HG02870 (cell line): ENCODE measurements at regions not wholly inside any gene's neighbourhood (a gene's known extent, or its start where the extent isn't known, plus 50 kb on each side); places are given as distances from the start of the nearest gene placed in this dataset.
"Not testable (repeated sequence)": the region's sequence is repeated elsewhere in the genome, so short reads cannot be mapped to it uniquely, and the experiment has no call there.

Experiments
- ATAC-seq: cut with Tn5 transposase; IDR thresholded peaks from one replicate; pipeline ENCODE4 v1.9.1; 2021; ENCODE audit warnings: mild to moderate bottlenecking, moderate library complexity; ENCODE audit not compliant: unreplicated experiment

- ATAC-seq, result no peak
Measured at GRCh38 chr4:117893207-117893606, 141.1 kb upstream of the NDST3 start.

DNA sequence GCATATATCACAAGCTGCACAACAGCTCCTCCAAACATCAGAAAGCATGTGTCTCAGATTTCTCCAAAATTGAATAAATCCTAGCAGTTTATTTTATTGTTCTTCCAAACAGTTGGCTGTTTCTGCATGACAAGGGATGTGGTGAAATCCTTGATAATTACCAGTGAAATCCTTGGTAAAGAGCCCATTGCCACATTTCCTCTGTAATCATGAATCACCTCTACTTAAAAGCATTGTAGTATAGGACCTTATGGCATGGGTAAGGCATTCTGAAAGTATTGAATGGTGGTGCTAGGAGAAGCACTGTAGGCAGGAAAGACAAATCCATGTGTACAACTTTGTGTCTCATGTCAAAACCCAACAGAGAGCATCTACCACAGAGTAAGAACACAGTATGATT, 135.8 kb upstream of the NDST3 start:
- no peak for ATAC-seq

- no peak for ATAC-seq
Measured at GRCh38 chr4:117900832-117901231, 133.5 kb upstream of the NDST3 start.

DNA sequence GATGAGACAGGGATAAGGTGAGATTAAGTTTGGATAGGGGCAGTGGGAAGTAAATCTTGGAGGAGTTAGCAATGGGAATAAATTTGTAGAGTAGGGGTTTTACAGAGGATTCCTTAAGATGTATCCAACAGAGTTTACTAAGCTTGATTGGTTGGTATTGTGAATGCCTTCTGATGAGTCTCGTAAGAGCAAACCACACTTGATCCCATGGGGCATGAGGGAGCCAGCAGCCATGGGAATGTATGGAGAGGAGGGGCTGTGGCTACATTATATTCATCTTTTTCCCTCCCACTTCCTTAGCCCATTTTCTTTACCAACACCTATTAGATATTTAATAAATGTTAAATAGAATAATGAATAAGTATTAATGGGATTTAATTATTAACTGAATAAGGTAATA, 126.6 kb upstream of the NDST3 start:
- ATAC-seq, result no peak

GRCh38 chr4:117908306-117909207, 125.7 kb upstream of the NDST3 start:
- ATAC-seq, result no peak

DNA sequence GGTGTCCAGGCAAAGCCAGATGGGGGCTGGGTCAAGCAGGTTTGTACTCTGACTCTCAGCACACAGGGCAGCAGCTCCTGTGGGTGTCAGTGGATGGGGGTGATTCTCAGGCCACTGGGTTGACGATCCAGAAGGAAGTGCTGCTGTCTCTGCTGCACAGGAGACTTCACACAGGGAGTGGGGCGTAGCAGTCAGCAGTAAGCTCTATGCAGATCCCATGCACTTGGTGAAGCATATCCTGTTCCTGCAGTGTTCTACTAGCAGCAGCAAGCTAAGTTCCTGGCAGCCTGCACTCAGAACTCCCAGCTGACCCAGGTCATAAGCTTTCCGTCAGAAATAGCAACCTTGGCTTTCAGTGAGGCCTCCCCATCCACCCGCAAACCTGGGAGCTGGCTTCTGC, 117.6 kb upstream of the NDST3 start:
- no peak for ATAC-seq

GRCh38 chr4:117922311-117922710, 112.0 kb upstream of the NDST3 start:
- not testable (repeated sequence) for ATAC-seq

DNA sequence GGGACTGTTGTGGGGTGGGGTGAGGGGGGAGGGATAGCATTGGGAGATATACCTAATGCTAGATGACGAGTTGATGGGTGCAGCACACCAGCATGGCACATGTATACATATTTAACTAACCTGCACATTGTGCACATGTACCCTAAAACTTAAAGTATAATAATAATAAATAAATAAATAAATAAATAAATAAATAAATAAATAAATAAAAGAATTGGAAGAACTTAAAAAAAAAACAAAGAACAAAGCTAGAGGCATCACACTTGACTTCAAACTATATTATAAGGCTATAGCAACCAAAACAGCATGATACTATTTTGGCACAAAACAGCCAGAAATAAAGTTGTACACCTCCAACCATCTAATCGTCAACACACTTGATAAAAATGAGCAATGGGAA, 106.5 kb upstream of the NDST3 start:
- ATAC-seq, result not testable (repeated sequence)

- no peak for ATAC-seq
Measured at GRCh38 chr4:117941611-117942010, 92.7 kb upstream of the NDST3 start.

- ATAC-seq, result no peak
Measured at GRCh38 chr4:117949621-117950020, 84.7 kb upstream of the NDST3 start.

DNA sequence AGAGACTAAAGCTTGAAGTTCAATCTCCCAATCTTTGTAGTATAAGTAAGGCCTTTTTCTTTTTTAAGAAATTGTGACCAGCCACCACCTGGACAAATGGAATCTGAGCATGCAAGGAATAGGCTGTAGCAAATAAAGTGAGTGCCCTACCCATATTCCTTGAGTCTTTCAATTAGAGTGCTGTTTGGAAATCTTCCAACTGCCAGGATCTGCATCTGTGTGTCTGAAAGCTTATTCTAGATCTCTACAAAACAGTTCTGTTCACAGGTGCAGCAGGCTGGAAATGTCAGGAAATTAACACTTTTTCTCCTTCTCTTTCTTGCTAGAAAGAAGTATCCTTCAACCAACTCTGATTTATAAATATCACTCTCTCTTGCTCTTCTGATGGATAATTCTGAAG, 76.7 kb upstream of the NDST3 start:
- ATAC-seq, result no peak

DNA sequence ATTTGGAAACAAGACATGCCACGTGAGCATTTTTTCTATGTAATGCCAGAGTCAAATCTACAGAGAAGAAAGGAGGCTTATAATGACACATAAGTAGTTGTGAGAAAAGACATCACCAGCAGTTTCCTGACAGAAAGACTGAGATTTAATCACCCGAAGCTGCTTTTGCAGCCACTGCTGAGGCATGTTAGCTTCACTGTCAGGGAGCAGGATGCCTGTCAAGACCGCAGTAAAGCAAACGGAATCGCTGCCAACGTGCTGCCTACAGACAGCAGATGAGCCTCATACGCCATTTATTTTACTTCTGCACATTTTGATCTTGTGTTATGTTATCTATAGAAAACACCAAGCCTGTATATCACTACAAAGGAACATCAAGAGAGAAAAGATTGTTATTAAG, 68.7 kb upstream of the NDST3 start:
- ATAC-seq, result no peak

- no peak for ATAC-seq
Measured at GRCh38 chr4:117968606-117969005, 65.7 kb upstream of the NDST3 start.

- ATAC-seq, result no peak
Measured at GRCh38 chr4:117971403-117971802, 62.9 kb upstream of the NDST3 start.

DNA sequence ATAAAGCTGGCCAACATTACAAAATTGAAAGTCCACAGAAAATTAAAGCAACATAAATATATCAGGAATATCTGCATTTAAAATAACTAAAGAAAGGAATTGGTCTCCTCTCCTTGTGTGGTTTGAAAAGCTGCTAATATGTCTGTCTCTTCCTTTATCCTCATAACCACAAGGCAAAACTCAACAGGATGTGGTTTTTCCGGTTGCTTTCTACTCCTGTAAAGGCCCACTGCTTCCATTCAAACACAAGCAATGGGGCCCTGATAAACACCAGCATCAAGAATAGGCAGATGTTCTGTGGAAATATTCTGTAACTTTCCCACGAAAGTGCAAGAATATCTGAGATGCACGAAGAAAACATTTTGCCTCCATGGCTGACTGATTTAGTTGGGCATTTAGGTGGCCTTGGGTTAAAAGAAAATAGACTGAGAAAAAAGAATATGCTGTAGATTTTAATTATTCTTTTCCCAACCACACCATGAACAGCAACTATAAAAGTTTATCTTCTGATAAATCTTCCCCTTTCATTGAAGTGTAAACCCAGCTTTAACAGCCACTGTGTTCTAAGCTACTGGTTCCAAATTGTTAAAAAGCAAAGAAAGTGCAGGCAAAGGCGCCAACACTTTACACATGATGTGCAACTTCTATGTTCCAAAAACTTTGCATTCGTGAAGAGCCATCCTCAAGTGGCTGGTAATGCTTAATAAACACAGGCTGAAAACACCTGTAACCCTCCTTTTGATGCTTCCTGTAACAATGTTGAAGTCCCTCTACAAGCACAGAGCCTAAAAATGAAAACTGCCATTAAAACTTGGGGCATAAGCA, 50.5 kb upstream of the NDST3 start:
- no peak for ATAC-seq

DNA sequence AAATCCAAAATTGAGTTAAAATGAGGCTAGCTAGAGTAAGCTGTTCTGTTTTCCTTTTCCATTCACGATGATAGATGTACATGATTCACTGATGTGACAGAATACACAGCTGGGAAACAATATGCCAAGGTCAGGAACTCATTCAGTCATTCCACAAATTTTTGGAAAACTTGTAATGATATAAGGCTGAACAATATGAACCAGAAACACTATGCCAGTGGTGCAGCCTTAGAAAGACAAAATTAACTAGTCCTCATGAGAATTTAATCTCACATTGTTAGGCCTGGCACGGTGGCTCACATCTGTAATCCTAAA, 50.0 kb upstream of the NDST3 start:
- ATAC-seq, result no peak
